Chondrocyte (in vitro differentiated cells): ENCODE measurements at regions not wholly inside any gene's neighbourhood (a gene's known extent, or its start where the extent isn't known, plus 50 kb on each side); places are given as distances from the start of the nearest gene placed in this dataset.

Source experiments
- DNase-seq: peaks from one replicate; pipeline ENCODE4 v3.0.0; 2021; ENCODE audit warnings: mixed read lengths, low spot score
- H3K27ac Mint-ChIP-seq: one replicate; pipeline ENCODE4 v1.8.0; 2021; ENCODE audit warnings: mild to moderate bottlenecking, moderate library complexity, mixed read lengths; ENCODE audit not compliant: unreplicated experiment
- H3K27me3 Mint-ChIP-seq: 2 replicates; pipeline ENCODE4 v1.8.0; 2021; ENCODE audit warnings: low read depth, mixed read lengths
- H3K36me3 Mint-ChIP-seq: 2 replicates; pipeline ENCODE4 v1.8.0; 2021; ENCODE audit warnings: low read depth, mixed read lengths
- H3K4me1 Mint-ChIP-seq: 2 replicates; pipeline ENCODE4 v1.8.0; 2021; ENCODE audit warnings: low read depth, mild to moderate bottlenecking, mixed read lengths
- H3K4me3 Mint-ChIP-seq: one replicate; pipeline ENCODE4 v1.8.0; 2021; ENCODE audit warnings: mild to moderate bottlenecking, moderate library complexity, mixed read lengths; ENCODE audit not compliant: unreplicated experiment
- H3K9me3 Mint-ChIP-seq: 2 replicates; pipeline ENCODE4 v1.8.0; 2021; ENCODE audit warnings: low read depth, mixed read lengths
- TF ChIP-seq, protein P1 (sequence below): fragments of 200-600 bp; sonication (generic); IDR thresholded peaks from 2 replicates; pipeline ENCODE4 v1.5.0; 2021; ENCODE audit warnings: antibody characterized with exemption, mild to moderate bottlenecking, moderate library complexity

DNA sequence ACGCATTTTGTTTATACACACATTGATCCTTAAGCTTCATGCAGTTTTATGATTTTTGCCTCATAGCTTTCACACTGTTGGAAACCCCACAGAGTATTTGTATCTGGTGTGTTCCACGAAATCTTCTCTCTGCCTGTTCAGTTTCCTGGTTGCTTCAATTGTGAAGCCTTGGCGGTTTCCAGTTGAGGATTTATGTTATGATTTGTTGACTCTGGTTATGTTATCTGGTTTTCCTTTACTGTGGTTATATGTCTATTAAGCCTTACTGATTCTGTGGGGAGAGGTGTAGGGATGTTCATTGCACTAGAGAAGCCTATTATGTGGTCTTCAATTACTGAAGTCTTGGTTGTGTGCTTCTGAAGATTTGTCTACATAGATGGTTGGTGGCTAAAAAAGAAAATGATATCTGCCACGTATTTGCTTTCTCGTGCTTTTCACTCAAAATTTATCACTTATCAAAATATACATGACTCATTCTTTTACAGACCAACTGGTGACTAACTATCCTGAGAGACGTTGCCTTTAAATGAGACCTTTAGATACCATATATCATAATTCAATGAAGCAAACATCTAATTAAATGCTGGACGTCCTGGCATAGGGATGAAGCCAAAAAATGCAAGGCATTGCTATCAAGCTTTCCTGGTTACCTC is 488.0 kb upstream of the B3GALT2 start:
- Mint-ChIP-seq H3K36me3 (no peaks in the 10 kb centered on the region), H3K4me1 (peaks cover 12% of the 10 kb centered on the region), H3K27me3 (no peaks in the 10 kb centered on the region), H3K4me3 (no peak overlapping the region), H3K27ac (peak overlapping the region; percentile 6), H3K9me3 (peaks cover 7% of the 10 kb centered on the region)
- DNase-seq, result no peak
- TF ChIP-seq, protein P1, sequence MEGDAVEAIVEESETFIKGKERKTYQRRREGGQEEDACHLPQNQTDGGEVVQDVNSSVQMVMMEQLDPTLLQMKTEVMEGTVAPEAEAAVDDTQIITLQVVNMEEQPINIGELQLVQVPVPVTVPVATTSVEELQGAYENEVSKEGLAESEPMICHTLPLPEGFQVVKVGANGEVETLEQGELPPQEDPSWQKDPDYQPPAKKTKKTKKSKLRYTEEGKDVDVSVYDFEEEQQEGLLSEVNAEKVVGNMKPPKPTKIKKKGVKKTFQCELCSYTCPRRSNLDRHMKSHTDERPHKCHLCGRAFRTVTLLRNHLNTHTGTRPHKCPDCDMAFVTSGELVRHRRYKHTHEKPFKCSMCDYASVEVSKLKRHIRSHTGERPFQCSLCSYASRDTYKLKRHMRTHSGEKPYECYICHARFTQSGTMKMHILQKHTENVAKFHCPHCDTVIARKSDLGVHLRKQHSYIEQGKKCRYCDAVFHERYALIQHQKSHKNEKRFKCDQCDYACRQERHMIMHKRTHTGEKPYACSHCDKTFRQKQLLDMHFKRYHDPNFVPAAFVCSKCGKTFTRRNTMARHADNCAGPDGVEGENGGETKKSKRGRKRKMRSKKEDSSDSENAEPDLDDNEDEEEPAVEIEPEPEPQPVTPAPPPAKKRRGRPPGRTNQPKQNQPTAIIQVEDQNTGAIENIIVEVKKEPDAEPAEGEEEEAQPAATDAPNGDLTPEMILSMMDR, result no peak

DNA sequence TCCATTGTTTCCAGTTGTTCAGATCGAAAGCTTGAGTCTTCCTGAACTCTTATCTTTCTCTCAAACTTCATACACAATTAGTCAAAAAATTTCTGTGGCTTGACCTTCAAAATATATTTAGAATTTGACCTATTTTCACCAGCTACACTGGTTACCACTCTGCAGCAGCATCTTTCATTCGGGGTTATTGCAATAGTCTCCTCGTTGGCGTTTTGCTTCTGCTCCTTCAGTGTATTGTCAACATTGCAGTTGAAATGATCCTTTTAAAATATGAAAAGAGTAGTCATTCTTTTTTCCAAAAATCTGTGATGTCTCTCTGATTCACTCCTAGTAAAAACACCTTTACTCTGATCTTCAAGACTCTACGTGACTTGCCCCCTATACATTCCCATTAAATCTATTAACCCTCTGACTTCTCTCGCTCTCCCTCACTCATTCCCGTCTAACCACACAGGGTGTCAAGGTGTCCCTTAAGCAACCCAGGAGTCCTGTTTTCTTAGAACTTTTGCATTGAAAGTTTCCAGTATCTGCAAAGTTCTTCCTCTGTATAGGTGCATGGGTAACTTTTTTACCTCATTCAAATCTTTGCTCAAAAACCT is 480.2 kb upstream of the B3GALT2 start:
- H3K27ac Mint-ChIP-seq, result no peak overlapping the region

DNA sequence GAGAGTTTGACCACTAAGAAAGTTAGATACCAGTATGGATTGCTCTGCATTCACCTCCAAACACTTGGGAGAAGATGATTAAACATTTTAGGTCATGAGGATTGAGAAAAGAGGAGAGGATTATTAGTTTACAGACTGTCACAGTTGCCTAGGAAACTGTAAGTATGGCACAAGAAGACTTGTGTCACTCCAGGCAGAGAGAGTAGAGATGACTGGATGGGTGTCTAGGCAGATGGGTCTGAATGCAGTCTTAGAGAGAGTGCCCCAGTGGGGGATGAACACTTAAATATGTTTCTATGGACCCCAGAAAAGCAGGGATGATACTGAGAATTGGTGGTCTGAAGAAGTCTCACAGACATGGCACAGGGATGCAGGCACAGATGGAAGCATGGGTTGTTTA is 477.6 kb upstream of the B3GALT2 start:
- DNase-seq, result no peak
- Mint-ChIP-seq H3K9me3 (no peaks in the 10 kb centered on the region), H3K27me3 (no peaks in the 10 kb centered on the region), H3K4me3 (no peak overlapping the region), H3K36me3 (no peaks in the 10 kb centered on the region), H3K27ac (no peak overlapping the region), H3K4me1 (peaks cover 9% of the 10 kb centered on the region)
- TF ChIP-seq, protein P1, result no peak

More for the DNA sequence above, 480.2 kb upstream of the B3GALT2 start:
- no peak overlapping the region for H3K4me3 Mint-ChIP-seq
- H3K9me3 Mint-ChIP-seq, result peaks cover 4% of the 10 kb centered on the region
- no peak for DNase-seq
- TF ChIP-seq, protein P1, result no peak
- H3K4me1 Mint-ChIP-seq, result no peaks in the 10 kb centered on the region
- no peaks in the 10 kb centered on the region for H3K36me3 Mint-ChIP-seq
- H3K27me3 Mint-ChIP-seq, result no peaks in the 10 kb centered on the region

DNA sequence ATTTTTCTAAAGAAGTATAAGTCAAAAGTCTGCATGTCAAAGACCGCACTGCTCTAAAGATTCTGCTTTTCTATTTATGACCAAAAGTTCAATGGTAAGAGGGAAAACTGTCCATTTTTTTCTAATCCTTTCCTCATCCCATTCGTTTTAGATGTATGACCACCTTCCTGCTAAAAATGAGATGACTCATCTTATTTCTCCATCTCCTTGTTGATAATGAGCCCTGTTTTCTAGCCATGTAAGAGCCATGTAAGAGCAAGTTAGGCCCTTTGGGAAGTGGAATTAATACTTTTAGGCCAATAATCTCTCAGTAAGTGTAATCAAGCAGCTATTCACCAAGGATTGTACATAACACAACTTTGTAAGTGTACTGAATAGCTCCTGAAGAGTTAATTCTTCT is 475.6 kb upstream of the B3GALT2 start:
- Mint-ChIP-seq H3K9me3 (no peaks in the 10 kb centered on the region), H3K4me1 (peaks cover 16% of the 10 kb centered on the region), H3K27ac (no peak overlapping the region), H3K4me3 (no peak overlapping the region), H3K36me3 (no peaks in the 10 kb centered on the region), H3K27me3 (no peaks in the 10 kb centered on the region)
- no peak for DNase-seq
- TF ChIP-seq, protein P1, result no peak

DNA sequence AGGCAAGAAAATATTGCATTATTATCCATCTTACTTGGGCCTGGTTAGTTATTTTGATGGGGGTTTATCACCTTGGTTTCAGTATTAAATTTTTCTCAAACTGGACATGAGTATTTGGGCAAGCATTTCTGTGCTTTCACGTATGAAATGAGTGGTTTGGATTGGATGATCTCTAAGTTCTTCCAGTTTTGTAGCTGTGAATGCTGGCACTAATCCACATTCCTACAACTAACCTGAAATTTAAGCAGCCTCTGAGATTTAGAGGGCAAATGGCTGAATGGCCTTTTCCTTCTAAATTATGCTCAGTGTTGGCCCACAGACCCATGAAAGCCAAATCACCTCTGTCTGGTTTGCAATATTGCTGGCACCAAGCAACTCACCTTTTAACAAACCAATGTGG is 475.0 kb upstream of the B3GALT2 start:
- Mint-ChIP-seq H3K27ac (no peak overlapping the region), H3K4me1 (peaks cover 16% of the 10 kb centered on the region), H3K4me3 (no peak overlapping the region), H3K9me3 (no peaks in the 10 kb centered on the region), H3K36me3 (no peaks in the 10 kb centered on the region), H3K27me3 (no peaks in the 10 kb centered on the region)
- TF ChIP-seq, protein P1, result no peak
- no peak for DNase-seq
